Esophagus muscularis mucosa (tissue), 4 donors: ENCODE measurements at regions not wholly inside any gene's neighbourhood (a gene's known extent, or its start where the extent isn't known, plus 50 kb on each side); places are given as distances from the start of the nearest gene placed in this dataset.

Experiments
- DNase-seq: peaks from one replicate; pipeline ENCODE4 v3.0.0-alpha.2; 2017; ENCODE audit errors: extremely low spot score
- H3K27ac ChIP-seq, 4 donors: fragments of 200-600 bp; sonication (generic); replicated peaks in 1 of 4; 1 replicate in 3 of 4; 2 replicates in 1 of 4; pipeline ENCODE4 v1.5.1; 2016 to 2019; ENCODE audit warnings: mild to moderate bottlenecking in 1 of 4
- H3K27me3 ChIP-seq, 4 donors: fragments of 200-600 bp; sonication (generic); one replicate each; pipeline versions ENCODE4 v1.5.1 to v1.6.0; 2016 to 2019
- H3K36me3 ChIP-seq, 4 donors: fragments of 200-600 bp; sonication (generic); one replicate each; pipeline ENCODE4 v1.5.1; 2016 to 2019
- H3K4me1 ChIP-seq, 4 donors: fragments of 200-600 bp; sonication (generic); one replicate each; pipeline ENCODE4 v1.5.1; 2016 to 2019
- H3K4me3 ChIP-seq, 4 donors: fragments of 200-600 bp; sonication (generic); 1 replicate in 2 of 4; 2 replicates in 2 of 4; pipeline ENCODE4 v1.5.1; 2016 to 2019; ENCODE audit warnings: mild to moderate bottlenecking in 4 of 4, moderate library complexity in 1 of 4
- H3K9me3 ChIP-seq, 4 donors: fragments of 200-600 bp; sonication (generic); 1 replicate in 3 of 4; 2 replicates in 1 of 4; pipeline ENCODE4 v1.5.1; 2016 to 2019
- EP300 ChIP-seq: sonication (generic); formaldehyde crosslinking; IDR thresholded peaks from one replicate; pipeline ENCODE4 v1.6.1; 2017; ENCODE audit warnings: antibody characterized with exemption
- POLR2A ChIP-seq: fragments of 450-650 bp; IDR thresholded peaks from one replicate; pipeline ENCODE4 v1.6.1; 2017; ENCODE audit warnings: antibody characterized with exemption, moderate library complexity, mild to moderate bottlenecking, low read depth
- POLR2AphosphoS5 ChIP-seq, 2 donors: sonication (generic); formaldehyde crosslinking; IDR thresholded peaks; one replicate each; pipeline ENCODE4 v1.6.1; 2017; ENCODE audit warnings: antibody characterized with exemption in 2 of 2
- WGBS: methylation state at CpG from one replicate; pipeline ENCODE4 v1.1.5; 2018; 5-methylcytosine and 5-hydroxymethylcytosine counted together
- intact Hi-C: fragments of 100-400 bp; cut with DNase I; formaldehyde crosslinking; loops from one replicate; pipeline ENCODE4 v1.15.1; 2023
- TF ChIP-seq, protein P1 (sequence below), 3 experiments: fragments of 200-600 bp in 2 of 3; fragments of 450-650 bp in 1 of 3; sonication (generic) in 2 of 3; IDR thresholded peaks; one replicate each; pipeline ENCODE4 v1.5.1; 2017 to 2019; ENCODE audit warnings: antibody characterized with exemption in 3 of 3, mild to moderate bottlenecking in 2 of 3, moderate library complexity in 1 of 3

- WGBS: 77% methylated on average over 4 of the region's 4 CpGs
- no peaks in the 10 kb centered on the region for H3K27me3 ChIP-seq
- TF ChIP-seq EP300 (no peak), POLR2AphosphoS5 (IDR thresholded peaks at IDR 0.05) (no peak), POLR2A (no peak)
- TF ChIP-seq, protein P1, sequence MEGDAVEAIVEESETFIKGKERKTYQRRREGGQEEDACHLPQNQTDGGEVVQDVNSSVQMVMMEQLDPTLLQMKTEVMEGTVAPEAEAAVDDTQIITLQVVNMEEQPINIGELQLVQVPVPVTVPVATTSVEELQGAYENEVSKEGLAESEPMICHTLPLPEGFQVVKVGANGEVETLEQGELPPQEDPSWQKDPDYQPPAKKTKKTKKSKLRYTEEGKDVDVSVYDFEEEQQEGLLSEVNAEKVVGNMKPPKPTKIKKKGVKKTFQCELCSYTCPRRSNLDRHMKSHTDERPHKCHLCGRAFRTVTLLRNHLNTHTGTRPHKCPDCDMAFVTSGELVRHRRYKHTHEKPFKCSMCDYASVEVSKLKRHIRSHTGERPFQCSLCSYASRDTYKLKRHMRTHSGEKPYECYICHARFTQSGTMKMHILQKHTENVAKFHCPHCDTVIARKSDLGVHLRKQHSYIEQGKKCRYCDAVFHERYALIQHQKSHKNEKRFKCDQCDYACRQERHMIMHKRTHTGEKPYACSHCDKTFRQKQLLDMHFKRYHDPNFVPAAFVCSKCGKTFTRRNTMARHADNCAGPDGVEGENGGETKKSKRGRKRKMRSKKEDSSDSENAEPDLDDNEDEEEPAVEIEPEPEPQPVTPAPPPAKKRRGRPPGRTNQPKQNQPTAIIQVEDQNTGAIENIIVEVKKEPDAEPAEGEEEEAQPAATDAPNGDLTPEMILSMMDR (IDR thresholded peaks at IDR 0.05): no peak
- no peaks in the 10 kb centered on the region for H3K36me3 ChIP-seq
- intact Hi-C loops: no loop called here
- H3K4me1 ChIP-seq: no peaks in the 10 kb centered on the region
- H3K27ac ChIP-seq: no peak overlapping the region
- no peaks in the 10 kb centered on the region for H3K9me3 ChIP-seq
- DNase-seq: no peak
- H3K4me3 ChIP-seq: no peak overlapping the region
Observed at GRCh38 chr4:174012135-174012885, 271.2 kb downstream of the FBXO8 start.

GRCh38 chr4:174010547-174010946 lies 272.9 kb downstream of the FBXO8 start:
- DNase-seq: no peak
- WGBS: 85% methylated on average over 3 of the region's 3 CpGs
- TF ChIP-seq POLR2AphosphoS5 (IDR thresholded peaks at IDR 0.05): no peak
- no peak for TF ChIP-seq EP300
- no peak for TF ChIP-seq POLR2A
- TF ChIP-seq, protein P1 (IDR thresholded peaks at IDR 0.05): no peak
- Histone ChIP-seq H3K36me3 (no peaks in the 10 kb centered on the region), H3K27me3 (no peaks in the 10 kb centered on the region), H3K4me3 (no peak overlapping the region), H3K9me3 (no peaks in the 10 kb centered on the region), H3K4me1 (no peaks in the 10 kb centered on the region), H3K27ac (no peak overlapping the region)
- intact Hi-C loops: no loop called here

DNA sequence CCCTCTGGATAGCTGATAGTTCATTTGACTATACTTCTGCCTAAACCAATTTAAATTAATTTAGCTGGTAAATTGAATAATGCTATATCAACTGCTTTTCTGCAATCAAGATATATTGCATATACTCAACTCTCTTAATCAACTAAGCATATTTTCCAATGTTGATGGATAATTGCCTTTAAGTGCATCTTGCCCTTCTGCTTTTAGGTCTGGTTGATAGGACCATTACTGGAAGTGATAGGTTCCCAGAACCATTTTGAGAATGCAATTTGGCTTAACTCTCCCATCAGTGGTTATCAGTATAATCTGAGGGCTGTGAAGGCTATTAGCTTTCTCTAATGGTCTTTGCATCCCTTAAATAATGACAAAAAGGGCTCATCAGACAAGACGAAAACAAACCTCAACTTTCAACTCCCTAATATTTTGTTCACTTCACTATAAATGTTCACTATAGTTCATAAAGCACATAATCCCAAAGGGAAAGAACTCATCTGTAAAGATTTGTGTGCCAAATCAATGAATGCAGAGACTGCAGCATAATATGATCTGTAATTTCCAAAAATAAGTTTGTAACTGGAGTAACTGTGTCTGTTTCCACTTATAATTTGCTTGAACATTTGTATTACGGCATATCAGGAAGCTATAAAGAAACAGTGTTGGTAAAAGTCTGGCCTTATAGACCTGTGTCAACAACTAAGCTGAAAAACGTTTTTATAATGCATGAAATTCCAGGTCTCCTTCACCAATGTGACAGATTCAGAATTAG lies 273.6 kb downstream of the FBXO8 start:
- intact Hi-C loops: no loop called here
- H3K27me3 ChIP-seq: no peaks in the 10 kb centered on the region
- H3K4me1 ChIP-seq: no peaks in the 10 kb centered on the region
- H3K36me3 ChIP-seq: no peaks in the 10 kb centered on the region
- no peak overlapping the region for H3K4me3 ChIP-seq
- no peaks in the 10 kb centered on the region for H3K9me3 ChIP-seq
- DNase-seq: no peak
- 51% methylated on average over 3 of the region's 3 CpGs for WGBS
- TF ChIP-seq POLR2AphosphoS5 (IDR thresholded peaks at IDR 0.05) (no peak), EP300 (no peak), POLR2A (no peak)
- TF ChIP-seq, protein P1 (IDR thresholded peaks at IDR 0.05): no peak
- H3K27ac ChIP-seq: no peak overlapping the region

DNA sequence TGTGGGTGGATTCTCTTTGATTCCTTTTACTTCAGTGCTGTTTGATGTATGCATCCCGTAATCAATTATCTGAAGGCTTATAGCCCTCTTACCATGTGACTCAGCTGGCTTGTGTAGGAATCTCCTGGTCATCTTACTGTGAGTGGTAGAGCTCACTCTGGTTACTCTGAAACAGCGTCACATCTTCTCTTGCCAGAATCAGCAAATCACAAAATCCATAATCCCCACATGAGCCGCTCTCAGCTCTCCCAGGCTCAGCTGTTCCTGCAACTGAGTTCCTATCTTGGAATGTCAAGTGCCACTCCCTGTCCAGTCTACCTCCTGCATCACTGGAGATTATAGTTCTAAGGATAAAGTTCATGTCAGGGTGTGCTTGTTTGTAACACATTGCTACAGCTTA lies 278.0 kb downstream of the FBXO8 start:
- H3K36me3 ChIP-seq: no peaks in the 10 kb centered on the region
- H3K4me1 ChIP-seq: no peaks in the 10 kb centered on the region
- no peaks in the 10 kb centered on the region for H3K9me3 ChIP-seq
- H3K27ac ChIP-seq: no peak overlapping the region
- WGBS: 63% methylated on average over 3 of the region's 3 CpGs
- intact Hi-C loops: no loop called here
- DNase-seq: no peak
- H3K27me3 ChIP-seq: no peaks in the 10 kb centered on the region
- TF ChIP-seq EP300 (no peak), POLR2A (no peak), POLR2AphosphoS5 (IDR thresholded peaks at IDR 0.05) (no peak)
- TF ChIP-seq, protein P1 (IDR thresholded peaks at IDR 0.05): no peak
- H3K4me3 ChIP-seq: no peak overlapping the region
